Testis (tissue), 2 donors: ENCODE measurements at regions not wholly inside any gene's neighbourhood (a gene's known extent, or its start where the extent isn't known, plus 50 kb on each side); places are given as distances from the start of the nearest gene placed in this dataset.

Source experiments
- DNase-seq: peaks from one replicate; pipeline ENCODE4 v3.0.0-alpha.2; 2019
- H3K27ac ChIP-seq, 2 donors: fragments of 200-600 bp; sonication (generic); one replicate each; pipeline ENCODE4 v1.5.1; 2019
- H3K27me3 ChIP-seq: fragments of 200-600 bp; sonication (generic); one replicate; pipeline ENCODE4 v1.5.1; 2019
- H3K36me3 ChIP-seq: fragments of 200-600 bp; sonication (generic); one replicate; pipeline ENCODE4 v1.5.1; 2017; ENCODE audit warnings: low read depth; ENCODE audit errors: missing control alignments
- H3K4me1 ChIP-seq: fragments of 200-600 bp; sonication (generic); one replicate; pipeline ENCODE4 v1.5.1; 2019
- H3K4me3 ChIP-seq, 2 donors: fragments of 200-600 bp; sonication (generic); one replicate each; pipeline ENCODE4 v1.5.1; 2017 to 2019
- H3K9me3 ChIP-seq: fragments of 200-600 bp; sonication (generic); one replicate; pipeline ENCODE4 v1.5.1; 2017
- POLR2A ChIP-seq: fragments of 450-650 bp; IDR thresholded peaks from one replicate; pipeline ENCODE4 v1.6.1; 2017; ENCODE audit warnings: antibody characterized with exemption, mild to moderate bottlenecking, moderate library complexity
- WGBS, 2 donors: methylation state at CpG; one replicate each; pipeline ENCODE4 v1.1.5; 2018; 5-methylcytosine and 5-hydroxymethylcytosine counted together
- intact Hi-C: fragments of 100-400 bp; cut with DNase I; formaldehyde crosslinking; loops from one replicate; pipeline ENCODE4 v1.15.1; 2023; ENCODE audit warnings: low total_unique reads
- TF ChIP-seq, protein P1 (sequence below), 3 experiments: fragments of 450-650 bp in 2 of 3; fragments of 200-600 bp in 1 of 3; sonication (generic) in 1 of 3; IDR thresholded peaks; one replicate each; pipeline ENCODE4 v1.5.1; 2016 to 2019; ENCODE audit warnings: antibody characterized with exemption in 3 of 3, mild to moderate bottlenecking in 2 of 3, moderate library complexity in 1 of 3

DNA sequence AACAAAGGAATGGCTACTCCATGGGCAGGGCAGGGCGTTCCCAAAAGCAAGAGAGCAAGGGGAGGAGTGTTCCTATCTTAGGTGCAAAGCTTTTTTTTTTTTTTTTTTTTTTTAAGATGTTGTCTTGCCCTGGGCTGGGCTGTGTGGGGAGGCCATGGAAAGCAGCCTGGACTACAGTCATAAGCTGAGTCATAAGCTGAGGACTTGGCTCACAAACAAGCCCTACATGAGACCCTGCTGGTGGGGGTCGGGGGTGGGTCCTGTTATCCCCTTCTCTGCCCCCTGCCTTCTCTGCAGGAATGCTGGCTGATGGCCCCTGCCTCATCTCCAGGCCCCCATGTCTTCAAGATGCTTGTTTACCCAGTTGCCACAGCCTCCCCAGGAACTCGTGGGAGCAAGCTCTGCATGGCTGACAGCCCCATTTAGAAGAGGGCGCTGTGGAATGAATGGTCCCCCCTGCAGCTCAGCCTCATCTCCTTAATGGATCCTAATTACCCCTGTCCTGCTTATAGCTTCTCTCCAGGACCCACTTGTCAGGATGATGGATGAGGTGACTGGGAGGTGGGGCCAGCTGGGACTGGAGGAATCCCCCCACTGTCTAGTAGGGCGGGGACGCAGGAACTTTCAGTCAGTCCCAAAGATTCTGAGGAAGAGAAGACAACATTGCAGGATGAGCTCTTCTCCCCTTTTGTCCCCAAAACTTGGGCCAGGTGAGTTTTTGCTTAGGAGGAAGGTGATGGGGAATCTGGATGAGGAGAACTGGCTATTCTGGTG, 340.8 kb upstream of the PODXL start:
- DNase-seq, result no peak

DNA sequence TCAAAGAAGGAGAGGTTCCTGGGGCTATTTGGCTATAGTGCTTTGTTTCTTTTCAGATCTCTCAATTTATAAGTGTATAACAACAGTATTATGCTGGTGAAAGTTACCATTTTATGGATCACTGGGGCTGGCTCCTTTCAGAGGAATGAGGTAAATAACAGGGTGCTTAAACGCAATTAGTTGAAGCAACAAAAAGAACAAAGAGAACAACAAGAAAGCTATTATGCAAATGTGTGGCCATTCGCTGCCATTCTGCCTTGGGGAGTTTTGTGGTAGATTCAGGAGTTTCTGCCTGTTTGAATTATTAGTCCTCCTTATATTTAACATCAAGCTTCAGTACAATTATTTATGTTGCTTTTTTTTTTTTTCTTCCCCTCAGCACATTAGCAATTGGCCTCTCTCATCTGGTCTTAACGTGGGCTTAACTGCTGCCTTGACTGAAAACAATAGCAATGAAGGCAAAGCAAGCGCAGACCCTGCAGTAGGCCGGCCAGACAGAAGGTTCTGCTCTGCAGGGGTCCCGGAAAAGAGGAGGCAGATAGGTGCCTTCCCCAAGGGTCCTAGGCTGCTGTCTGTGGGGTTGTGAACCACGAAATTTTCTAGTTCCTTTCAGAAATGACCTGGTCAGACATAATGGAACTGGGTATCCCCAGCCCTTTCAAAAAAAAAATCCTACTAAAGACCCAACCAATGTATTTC, 339.9 kb upstream of the PODXL start:
- Histone ChIP-seq H3K4me3 (no peak overlapping the region), H3K27ac (no peak overlapping the region)

More for the DNA sequence above, 340.8 kb upstream of the PODXL start:
- no peaks in the 10 kb centered on the region for H3K27me3 ChIP-seq
- H3K27ac ChIP-seq, result no peak overlapping the region
- no peak overlapping the region for H3K4me3 ChIP-seq
- WGBS, 2 donors, result 57 to 72% methylated on average over 6 of the region's 6 CpGs
- TF ChIP-seq POLR2A, result no peak
- TF ChIP-seq, protein P1, sequence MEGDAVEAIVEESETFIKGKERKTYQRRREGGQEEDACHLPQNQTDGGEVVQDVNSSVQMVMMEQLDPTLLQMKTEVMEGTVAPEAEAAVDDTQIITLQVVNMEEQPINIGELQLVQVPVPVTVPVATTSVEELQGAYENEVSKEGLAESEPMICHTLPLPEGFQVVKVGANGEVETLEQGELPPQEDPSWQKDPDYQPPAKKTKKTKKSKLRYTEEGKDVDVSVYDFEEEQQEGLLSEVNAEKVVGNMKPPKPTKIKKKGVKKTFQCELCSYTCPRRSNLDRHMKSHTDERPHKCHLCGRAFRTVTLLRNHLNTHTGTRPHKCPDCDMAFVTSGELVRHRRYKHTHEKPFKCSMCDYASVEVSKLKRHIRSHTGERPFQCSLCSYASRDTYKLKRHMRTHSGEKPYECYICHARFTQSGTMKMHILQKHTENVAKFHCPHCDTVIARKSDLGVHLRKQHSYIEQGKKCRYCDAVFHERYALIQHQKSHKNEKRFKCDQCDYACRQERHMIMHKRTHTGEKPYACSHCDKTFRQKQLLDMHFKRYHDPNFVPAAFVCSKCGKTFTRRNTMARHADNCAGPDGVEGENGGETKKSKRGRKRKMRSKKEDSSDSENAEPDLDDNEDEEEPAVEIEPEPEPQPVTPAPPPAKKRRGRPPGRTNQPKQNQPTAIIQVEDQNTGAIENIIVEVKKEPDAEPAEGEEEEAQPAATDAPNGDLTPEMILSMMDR (IDR thresholded peaks at IDR 0.05), result no peak
- no peaks in the 10 kb centered on the region for H3K4me1 ChIP-seq
- no peaks in the 10 kb centered on the region for H3K9me3 ChIP-seq
- H3K36me3 ChIP-seq, result no peaks in the 10 kb centered on the region
- intact Hi-C loops, result no loop called here

DNA sequence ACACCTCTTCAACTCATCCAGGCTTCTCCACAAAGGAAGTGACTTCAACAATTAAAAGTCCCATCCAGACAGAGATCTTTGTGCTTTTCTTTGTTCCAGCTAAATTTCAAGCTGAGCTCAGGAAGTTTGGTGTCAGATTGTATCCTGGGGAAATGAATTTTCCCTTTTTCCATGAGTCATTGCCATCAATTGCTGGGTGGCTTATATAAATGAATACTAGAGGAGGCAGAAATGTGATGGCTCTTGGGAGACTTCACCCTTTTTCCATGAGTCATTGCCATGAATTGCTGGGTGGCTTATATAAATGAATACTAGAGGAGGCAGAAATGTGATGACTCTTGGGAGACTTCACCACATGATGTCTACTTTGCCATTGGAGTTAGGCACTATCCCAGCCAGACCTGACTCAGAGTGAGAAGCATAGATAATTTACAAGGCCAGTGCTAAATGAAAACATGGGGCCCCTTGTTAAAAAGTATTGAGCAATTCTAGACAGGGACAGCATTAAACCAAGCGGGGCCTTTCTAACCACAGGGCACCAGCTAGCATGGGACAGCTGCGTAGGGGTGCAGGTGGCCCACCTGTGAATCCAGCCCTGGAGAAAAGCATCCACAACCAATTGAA, 339.2 kb upstream of the PODXL start:
- no peaks in the 10 kb centered on the region for H3K4me1 ChIP-seq
- TF ChIP-seq POLR2A, result no peak
- TF ChIP-seq, protein P1 (IDR thresholded peaks at IDR 0.05), result no peak
- no peaks in the 10 kb centered on the region for H3K27me3 ChIP-seq
- H3K27ac ChIP-seq, result no peak overlapping the region
- H3K9me3 ChIP-seq, result no peaks in the 10 kb centered on the region
- no peak overlapping the region for H3K4me3 ChIP-seq
- intact Hi-C loops, result no loop called here
- no peaks in the 10 kb centered on the region for H3K36me3 ChIP-seq
- no peak for DNase-seq
- WGBS, 2 donors, result 80 to 87% methylated on average over 2 of the region's 2 CpGs

More for the DNA sequence above, 339.9 kb upstream of the PODXL start:
- Histone ChIP-seq H3K4me1 (no peaks in the 10 kb centered on the region), H3K27me3 (no peaks in the 10 kb centered on the region), H3K9me3 (no peaks in the 10 kb centered on the region), H3K36me3 (no peaks in the 10 kb centered on the region)
- no peak for DNase-seq
- WGBS, 2 donors, result 71 to 76% methylated on average over 7 of the region's 7 CpGs
- TF ChIP-seq, protein P1 (IDR thresholded peaks at IDR 0.05), result no peak
- TF ChIP-seq POLR2A, result no peak
- intact Hi-C loops, result no loop called here

DNA sequence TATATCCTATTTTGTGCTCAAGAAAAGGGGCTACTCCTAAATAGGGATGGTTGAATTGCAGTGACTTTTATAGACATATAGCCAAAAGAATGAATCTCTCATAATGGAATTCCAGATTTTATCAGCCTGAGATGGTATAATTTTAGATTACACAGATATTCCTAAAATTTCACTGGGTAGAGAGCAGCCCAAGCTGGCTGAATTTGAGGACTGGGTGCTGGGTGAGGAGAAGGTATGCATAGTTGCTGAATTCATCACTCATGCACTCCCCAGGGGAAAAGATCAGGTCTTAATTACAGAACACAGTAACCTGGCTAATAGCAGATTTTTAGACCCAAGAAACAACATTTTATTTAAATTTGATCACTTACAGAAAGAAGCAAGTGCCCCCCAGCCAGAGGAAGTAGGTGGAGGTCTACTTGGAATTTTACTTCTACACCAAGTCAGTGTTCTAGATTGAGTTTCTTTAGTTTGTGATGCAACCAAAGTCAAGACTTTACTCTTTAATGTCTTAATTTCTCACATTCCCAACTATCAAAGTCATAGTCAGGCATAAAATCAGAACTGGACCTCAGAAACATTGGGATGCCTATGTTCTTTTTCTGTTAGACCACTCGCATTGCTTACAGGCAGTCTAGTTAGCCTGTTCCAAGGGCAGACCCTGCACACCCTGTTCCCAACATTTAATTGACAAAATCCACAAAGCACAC, 337.4 kb upstream of the PODXL start:
- no peak for DNase-seq
- Histone ChIP-seq H3K4me3 (no peak overlapping the region), H3K9me3 (no peaks in the 10 kb centered on the region), H3K36me3 (no peaks in the 10 kb centered on the region), H3K27me3 (no peaks in the 10 kb centered on the region), H3K4me1 (no peaks in the 10 kb centered on the region), H3K27ac (no peak overlapping the region)
- TF ChIP-seq, protein P1 (IDR thresholded peaks at IDR 0.05), result no peak
- TF ChIP-seq POLR2A, result no peak
- WGBS, 2 donors, result 81 to 90% methylated on average over 1 of the region's 1 CpG
- intact Hi-C loops, result no loop called here
